IMR-90 (cell line): ENCODE measurements at regions not wholly inside any gene's neighbourhood (a gene's known extent, or its start where the extent isn't known, plus 50 kb on each side); places are given as distances from the start of the nearest gene placed in this dataset.

Experiments used
- ATAC-seq: fragments of 200-7000 bp; cut with Tn5 transposase; 2 replicates; pipeline ENCODE4 v1.9.1; 2020; ENCODE audit warnings: low read depth, mild to moderate bottlenecking, moderate library complexity
- BruUV-seq: library from RNA; stranded (reverse); fragments of 400-500 nt; replicated peaks from 2 replicates; lab custom pipeline; 2021; lab: Mats Ljungman, UMichigan
- CTCF ChIA-PET: fragments of 300-600 bp; formaldehyde crosslinking; extraction: SDS; loops from one replicate; lab custom pipeline; 2021; ENCODE audit warnings: antibody characterized with exemption; lab: Yijun Ruan, JAX
- POLR2A ChIA-PET: fragments of 300-600 bp; sonication (Branson Sonifier 250); formaldehyde crosslinking; loops from one replicate; lab custom pipeline; 2022; ENCODE audit warnings: antibody characterized with exemption; ENCODE audit not compliant: unreplicated experiment; lab: Charles Lee
- DNase-seq: peaks from one replicate; pipeline ENCODE4 v3.0.0; 2013
- H2AFZ ChIP-seq: replicated peaks from 2 replicates; pipeline ENCODE3; 2013; ENCODE audit warnings: low read length, mild to moderate bottlenecking; ENCODE audit not compliant: poor library complexity
- H2AK5ac ChIP-seq: 2 replicates; pipeline ENCODE4 v1.6.1; 2013; ENCODE audit warnings: low read depth, low read length, inconsistent platforms
- H2AK9ac ChIP-seq: replicated peaks from 2 replicates; pipeline ENCODE3; 2013; ENCODE audit warnings: mild to moderate bottlenecking, low read depth, low read length, moderate library complexity; ENCODE audit not compliant: poor library complexity
- H2BK120ac ChIP-seq: 2 replicates; pipeline ENCODE4 v1.6.1; 2013; ENCODE audit warnings: low read depth, low read length, inconsistent platforms
- H2BK15ac ChIP-seq: 3 replicates; pipeline ENCODE4 v1.6.1; 2013; ENCODE audit warnings: low read depth, low read length, inconsistent platforms
- H2BK20ac ChIP-seq: 2 replicates; pipeline ENCODE4 v1.6.1; 2013; ENCODE audit warnings: low read depth, mild to moderate bottlenecking, inconsistent platforms, low read length, moderate library complexity
- H2BK5ac ChIP-seq: 2 replicates; pipeline ENCODE4 v1.6.1; 2013; ENCODE audit warnings: mild to moderate bottlenecking, low read depth, low read length, inconsistent platforms; ENCODE audit not compliant: poor library complexity, severe bottlenecking
- H3K14ac ChIP-seq: replicated peaks from 2 replicates; pipeline ENCODE4 v1.6.1; 2013; ENCODE audit warnings: low read depth, low read length, inconsistent platforms
- H3K18ac ChIP-seq: 2 replicates; pipeline ENCODE4 v1.6.1; 2013; ENCODE audit warnings: low read depth, low read length, control low read depth
- H3K23ac ChIP-seq: 2 replicates; pipeline ENCODE4 v1.6.1; 2013; ENCODE audit warnings: low read depth, low read length, inconsistent platforms
- H3K27ac ChIP-seq: 2 replicates; pipeline ENCODE4 v1.5.1; 2013; ENCODE audit warnings: mild to moderate bottlenecking, control low read depth, low read length; ENCODE audit not compliant: insufficient read depth
- H3K27me3 ChIP-seq: 2 replicates; pipeline ENCODE4 v1.6.1; 2013; ENCODE audit warnings: low read length; ENCODE audit not compliant: control insufficient read depth, insufficient read depth
- H3K36me3 ChIP-seq: 2 replicates; pipeline ENCODE4 v1.6.1; 2013; ENCODE audit warnings: low read length, mixed read lengths; ENCODE audit not compliant: control insufficient read depth, insufficient read depth
- H3K4ac ChIP-seq: 2 replicates; pipeline ENCODE4 v1.6.1; 2013; ENCODE audit warnings: low read depth, low read length, inconsistent platforms
- H3K4me1 ChIP-seq: 2 replicates; pipeline ENCODE4 v1.6.1; 2013; ENCODE audit warnings: low read length, mixed read lengths; ENCODE audit not compliant: control insufficient read depth, insufficient read depth
- H3K4me2 ChIP-seq: 2 replicates; pipeline ENCODE4 v1.6.1; 2013; ENCODE audit warnings: low read depth, mild to moderate bottlenecking, control low read depth, low read length, moderate library complexity
- H3K4me3 ChIP-seq: 2 replicates; pipeline ENCODE4 v1.5.1; 2013; ENCODE audit warnings: low read depth, mild to moderate bottlenecking, control low read depth, low read length, moderate library complexity; ENCODE audit not compliant: insufficient read depth
- H3K56ac ChIP-seq: 2 replicates; pipeline ENCODE4 v1.6.1; 2013; ENCODE audit warnings: low read length, inconsistent platforms; ENCODE audit not compliant: insufficient read depth; ENCODE audit errors: extremely low read depth
- H3K79me1 ChIP-seq, 2 experiments: 2 replicates each; pipeline ENCODE4 v1.6.1; 2013; ENCODE audit warnings: low read length in 2 of 2, inconsistent platforms in 1 of 2, low read depth in 1 of 2
- H3K9ac ChIP-seq: 2 replicates; pipeline ENCODE4 v1.6.1; 2013; ENCODE audit warnings: low read depth, low read length, control low read depth
- H3K9me1 ChIP-seq: 2 replicates; pipeline ENCODE4 v1.6.1; 2013; ENCODE audit warnings: low read length, inconsistent platforms; ENCODE audit not compliant: insufficient read depth
- H3K9me3 ChIP-seq: 2 replicates; pipeline ENCODE4 v1.6.1; 2013; ENCODE audit warnings: low read length; ENCODE audit not compliant: control insufficient read depth, insufficient read depth
- H4K20me1 ChIP-seq: 2 replicates; pipeline ENCODE4 v1.6.1; 2013; ENCODE audit warnings: low read length, inconsistent platforms; ENCODE audit not compliant: insufficient read depth
- H4K5ac ChIP-seq: 2 replicates; pipeline ENCODE4 v1.6.1; 2013; ENCODE audit warnings: mild to moderate bottlenecking, low read depth, low read length, control low read depth
- H4K8ac ChIP-seq, 2 experiments: 2 replicates each; pipeline ENCODE4 v1.6.1; 2013; ENCODE audit warnings: low read depth in 2 of 2, low read length in 2 of 2, control low read depth in 1 of 2, inconsistent platforms in 1 of 2
- H4K91ac ChIP-seq: 2 replicates; pipeline ENCODE4 v1.6.1; 2013; ENCODE audit warnings: low read depth, low read length, inconsistent platforms; ENCODE audit not compliant: insufficient read depth
- BHLHE40 ChIP-seq: fragments of 150-350 bp; IDR thresholded peaks from 2 replicates; pipeline ENCODE4 v1.6.1; 2016; ENCODE audit warnings: mild to moderate bottlenecking, low read depth, low read length
- CEBPB ChIP-seq: IDR thresholded peaks from 2 replicates; pipeline ENCODE4 v1.6.1; 2012; ENCODE audit warnings: low read depth, low read length, improper control_type of control experiment
- CHD1 ChIP-seq: IDR thresholded peaks from 2 replicates; pipeline ENCODE4 v1.6.1; 2012; ENCODE audit warnings: low read depth, low read length, improper control_type of control experiment
- CTCF ChIP-seq: conservative IDR thresholded peaks from 2 replicates; pipeline ENCODE4 v1.5.1; 2012; ENCODE audit warnings: mild to moderate bottlenecking, low read depth, low read length, improper control_type of control experiment
- ELK1 ChIP-seq: fragments of 150-350 bp; IDR thresholded peaks from 2 replicates; pipeline ENCODE4 v1.6.1; 2016; ENCODE audit warnings: low read depth, mild to moderate bottlenecking, low read length, moderate library complexity, borderline replicate concordance
- FOS ChIP-seq: fragments of 150-350 bp; IDR thresholded peaks from 2 replicates; pipeline ENCODE4 v1.6.1; 2016; ENCODE audit warnings: low read depth, low read length
- MAFK ChIP-seq: IDR thresholded peaks from 2 replicates; pipeline ENCODE4 v1.6.1; 2012; ENCODE audit warnings: low read depth, low read length, improper control_type of control experiment
- MAZ ChIP-seq: IDR thresholded peaks from 2 replicates; pipeline ENCODE4 v1.6.1; 2012; ENCODE audit warnings: low read depth, mild to moderate bottlenecking, low read length, improper control_type of control experiment, moderate library complexity, borderline replicate concordance
- MXI1 ChIP-seq: IDR thresholded peaks from 2 replicates; pipeline ENCODE4 v1.6.1; 2012; ENCODE audit warnings: low read depth, mild to moderate bottlenecking, low read length, moderate library complexity, borderline replicate concordance
- NFE2L2 ChIP-seq: fragments of 150-350 bp; IDR thresholded peaks from 2 replicates; pipeline ENCODE4 v1.6.1; 2016; ENCODE audit warnings: low read depth, mild to moderate bottlenecking, low read length
- POLR2A ChIP-seq: IDR thresholded peaks from 2 replicates; pipeline ENCODE4 v1.6.1; 2012; ENCODE audit warnings: mild to moderate bottlenecking, low read depth, low read length
- RAD21 ChIP-seq: IDR thresholded peaks from 2 replicates; pipeline ENCODE4 v1.6.1; 2012; ENCODE audit warnings: low read length, improper control_type of control experiment
- RCOR1 ChIP-seq: IDR thresholded peaks from 2 replicates; pipeline ENCODE4 v1.6.1; 2012; ENCODE audit warnings: mild to moderate bottlenecking, low read length, improper control_type of control experiment; ENCODE audit not compliant: insufficient replicate concordance
- RFX5 ChIP-seq: IDR thresholded peaks from 2 replicates; pipeline ENCODE4 v1.8.0; 2012; ENCODE audit warnings: low read depth, mild to moderate bottlenecking, low read length, moderate library complexity
- SMC3 ChIP-seq: fragments of 150-350 bp; IDR thresholded peaks from 2 replicates; pipeline ENCODE4 v1.6.1; 2016; ENCODE audit warnings: low read depth, mild to moderate bottlenecking, antibody characterized with exemption, low read length, moderate library complexity
- USF2 ChIP-seq: fragments of 150-350 bp; IDR thresholded peaks from 2 replicates; pipeline ENCODE4 v1.6.1; 2017; ENCODE audit warnings: mild to moderate bottlenecking, antibody characterized with exemption, low read length, low read depth
- dilution Hi-C: fragments of 300-500 bp; cut with HindIII; formaldehyde crosslinking; loops from one replicate; pipeline ENCODE4 v1.14.3; 2018; ENCODE audit warnings: low sequenced_read_pairs; ENCODE audit not compliant: unreplicated experiment
- in situ Hi-C: fragments of 300-500 bp; cut with MboI; formaldehyde crosslinking; loops from 3 replicates; pipeline ENCODE4 v1.14.3; 2019; ENCODE audit warnings: low sequenced_read_pairs, inconsistent platforms, mixed read lengths
- intact Hi-C: fragments of 100-400 bp; cut with micrococcal nuclease; formaldehyde crosslinking; loops from 2 replicates; pipeline ENCODE4 v1.10.0; 2022

- no peak overlapping the region for H3K4ac ChIP-seq
- no peak overlapping the region for H4K91ac ChIP-seq
- H3K23ac ChIP-seq: no peak overlapping the region
- no peak overlapping the region for H2BK5ac ChIP-seq
- no peak for ATAC-seq
- intact Hi-C loops: no loop called here
- no peak overlapping the region for H2AK9ac ChIP-seq
- H2AFZ ChIP-seq: no peak overlapping the region
- no TSS peak for BruUV-seq
- in situ Hi-C loops: no loop called here
- H3K36me3 ChIP-seq: no peaks in the 10 kb centered on the region
- H3K18ac ChIP-seq: no peak overlapping the region
- H4K5ac ChIP-seq: no peak overlapping the region
- H4K20me1 ChIP-seq: no peaks in the 10 kb centered on the region
- no peaks in the 10 kb centered on the region for H3K27me3 ChIP-seq
- H2AK5ac ChIP-seq: no peak overlapping the region
- H3K56ac ChIP-seq: no peak overlapping the region
- no peak overlapping the region for H2BK120ac ChIP-seq
- no peaks in the 10 kb centered on the region; the same call in 1 of the 2 replicates for H3K9me3 ChIP-seq
- ChIA-PET CTCF (no interaction called here), POLR2A (no interaction called here)
- DNase-seq: no peak
- no peaks in the 10 kb centered on the region for H3K79me1 ChIP-seq
- dilution Hi-C loops: no loop called here
- no peak overlapping the region for H4K8ac ChIP-seq
- H3K4me1 ChIP-seq: no peaks in the 10 kb centered on the region
- H3K27ac ChIP-seq: no peak overlapping the region
- H2BK20ac ChIP-seq: no peak overlapping the region
- no peaks in the 10 kb centered on the region for H3K9me1 ChIP-seq
- TF ChIP-seq CTCF (no peak), RCOR1 (no peak), MAZ (no peak), MAFK (no peak), CEBPB (no peak), SMC3 (no peak), FOS (no peak), POLR2A (no peak), CHD1 (no peak), USF2 (no peak), NFE2L2 (no peak), BHLHE40 (no peak), MXI1 (no peak), ELK1 (no peak), RFX5 (no peak), RAD21 (no peak)
- H3K4me2 ChIP-seq: no peak overlapping the region
- H3K4me3 ChIP-seq: no peak overlapping the region
- H3K14ac ChIP-seq: no peak overlapping the region
- no peak overlapping the region for H2BK15ac ChIP-seq
- H3K9ac ChIP-seq: no peak overlapping the region
Measured at GRCh38 chr12:88706286-88706685, 126.0 kb upstream of the KITLG start.
